SK-N-SH treated with all-trans-retinoic acid at 6 μM for 48 hours (cell line): ENCODE measurements at regions not wholly inside any gene's neighbourhood (a gene's known extent, or its start where the extent isn't known, plus 50 kb on each side); places are given as distances from the start of the nearest gene placed in this dataset.

ENCODE experiments used
- GLIS3 ChIP-seq: fragments of 250-450 bp; sonication (Bioruptor Pico); IDR thresholded peaks from 2 replicates; pipeline ENCODE4 v1.5.0; 2020; ENCODE audit warnings: mild to moderate bottlenecking, moderate library complexity
- PATZ1 ChIP-seq: fragments of 250-450 bp; sonication (Bioruptor Pico); IDR thresholded peaks from 2 replicates; pipeline ENCODE4 v1.8.0; 2020; ENCODE audit warnings: mild to moderate bottlenecking, moderate library complexity, borderline replicate concordance
- POU6F1 ChIP-seq: fragments of 250-450 bp; sonication (Bioruptor Pico); IDR thresholded peaks from 2 replicates; pipeline ENCODE4 v1.8.0; 2021; ENCODE audit warnings: low read depth, mild to moderate bottlenecking, moderate library complexity, borderline replicate concordance
- ZFP30 ChIP-seq: fragments of 450-650 bp; formaldehyde crosslinking; IDR thresholded peaks from 2 replicates; pipeline ENCODE4 v1.5.0; 2022; ENCODE audit warnings: mild to moderate bottlenecking, moderate library complexity
- ZNF8 ChIP-seq: fragments of 450-650 bp; formaldehyde crosslinking; IDR thresholded peaks from 2 replicates; pipeline ENCODE4 v1.5.0; 2020; ENCODE audit warnings: mild to moderate bottlenecking, moderate library complexity

DNA sequence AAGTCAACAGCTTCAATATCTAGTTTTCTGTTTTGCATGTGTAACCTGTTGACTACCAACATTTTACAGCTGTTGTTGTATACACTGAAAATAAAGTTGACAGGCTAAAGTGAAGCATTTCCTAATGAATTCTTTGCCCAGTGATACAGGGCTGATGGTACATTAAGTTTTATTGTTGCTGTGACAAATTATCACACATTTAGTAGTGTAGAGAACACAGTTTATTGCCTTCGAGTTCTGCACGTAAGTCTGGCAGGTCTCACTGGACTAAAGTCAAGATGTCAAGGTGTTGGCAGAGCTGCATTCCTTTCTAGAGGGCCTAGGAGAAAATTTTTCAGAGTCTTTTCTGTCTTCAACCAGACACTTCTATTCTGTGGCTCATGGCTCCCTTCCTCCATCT, 184.2 kb downstream of the SLITRK6 start:
- no peak for TF ChIP-seq PATZ1 (CRISPR knock-in tag)
- TF ChIP-seq ZFP30 (CRISPR knock-in tag) = no peak
- no peak for TF ChIP-seq POU6F1 (CRISPR knock-in tag)
- no peak for TF ChIP-seq ZNF8 (CRISPR knock-in tag)
- TF ChIP-seq GLIS3 (CRISPR knock-in tag) = no peak
